Urinary bladder (tissue), 3 donors: ENCODE measurements at regions not wholly inside any gene's neighbourhood (a gene's known extent, or its start where the extent isn't known, plus 50 kb on each side); places are given as distances from the start of the nearest gene placed in this dataset.
"Not testable (repeated sequence)": the region's sequence is repeated elsewhere in the genome, so short reads cannot be mapped to it uniquely, and the experiment has no call there.

Experiments used
- DNase-seq: peaks from one replicate; pipeline ENCODE4 v3.0.0-alpha.2; 2015; ENCODE audit errors: extremely low spot score
- H3K27ac ChIP-seq: one replicate; pipeline ENCODE4 v1.5.1; 2013; ENCODE audit warnings: low read depth, mild to moderate bottlenecking, moderate library complexity
- H3K36me3 ChIP-seq: one replicate; pipeline ENCODE4 v1.6.1; 2013; ENCODE audit warnings: mild to moderate bottlenecking, moderate library complexity; ENCODE audit not compliant: insufficient read depth
- H3K4me1 ChIP-seq: one replicate; pipeline ENCODE4 v1.6.1; 2013; ENCODE audit warnings: mild to moderate bottlenecking, moderate library complexity; ENCODE audit not compliant: insufficient read depth
- H3K4me3 ChIP-seq: one replicate; pipeline ENCODE4 v1.5.1; 2013; ENCODE audit warnings: low read depth, low read length
- WGBS: extraction: QIAGEN DNeasy Blood & Tissue Kit; methylation state at CpG from one replicate; pipeline ENCODE4 v1.1.7; 2013; 5-methylcytosine and 5-hydroxymethylcytosine counted together
- donor health status: healthy with polysubstance abuse.
- donor health status: healthy.

DNA sequence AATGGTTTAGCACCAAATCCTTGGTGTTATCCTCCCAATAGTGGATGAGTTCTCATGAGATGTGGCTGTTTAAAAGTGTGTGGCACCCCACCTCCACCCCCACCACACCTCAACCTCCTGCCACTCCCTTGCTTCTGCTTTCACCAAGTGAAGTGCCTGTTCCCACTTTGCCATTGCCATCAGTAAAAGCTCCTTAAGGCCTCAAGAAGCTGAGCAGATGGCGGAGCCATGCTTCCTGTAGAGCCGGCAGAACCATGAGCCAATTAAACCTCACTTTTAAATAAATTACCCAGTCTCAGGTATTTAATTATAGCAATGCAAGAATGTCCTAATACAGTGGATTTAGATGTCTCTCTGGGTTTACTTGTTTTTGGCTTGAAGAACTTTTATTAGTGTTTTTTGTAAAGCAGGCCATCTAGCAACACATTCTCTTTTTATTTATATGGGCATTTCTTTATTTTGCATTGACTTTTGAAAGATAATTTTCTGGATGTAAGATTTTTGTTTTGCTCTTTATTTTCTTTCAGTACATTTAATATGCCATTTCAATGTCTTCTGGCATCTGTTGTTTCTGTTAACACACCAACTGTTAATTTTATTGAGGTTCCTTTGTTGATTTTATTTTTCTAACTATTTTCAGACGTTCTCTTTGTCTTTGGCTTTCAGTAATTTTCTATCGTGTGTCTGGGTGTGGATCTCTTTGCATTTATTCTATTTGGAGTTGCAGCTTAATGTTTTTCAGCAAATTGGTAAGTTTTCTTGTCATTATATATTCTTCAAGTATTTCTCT lies 724.5 kb upstream of the CNTN5 start:
- no peak for DNase-seq
- no peak overlapping the region for H3K27ac ChIP-seq
- no peaks in the 10 kb centered on the region for H3K4me1 ChIP-seq
- 55% methylated on average over 4 of the region's 4 CpGs for WGBS
- peaks cover 2% of the 10 kb centered on the region for H3K36me3 ChIP-seq
- no peak overlapping the region for H3K4me3 ChIP-seq

DNA sequence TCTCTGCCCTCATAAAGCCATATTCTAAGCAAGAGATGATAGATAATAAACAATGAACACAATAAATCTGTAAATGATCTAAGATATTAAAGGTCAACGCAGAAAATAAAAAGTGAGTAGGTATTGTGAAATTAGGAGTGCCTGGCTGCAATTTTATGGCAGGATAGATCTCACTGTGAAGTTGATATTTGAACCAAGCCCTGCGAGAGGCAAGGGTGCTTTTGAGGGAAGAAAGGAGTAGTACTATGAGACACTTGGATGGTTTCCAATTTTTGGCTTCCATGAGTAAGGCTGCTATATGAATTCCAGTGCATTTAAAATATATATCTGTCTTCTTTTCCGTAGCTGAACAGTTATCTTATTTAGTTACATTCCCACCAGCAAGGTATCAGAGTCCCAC lies 720.0 kb upstream of the CNTN5 start:
- Histone ChIP-seq H3K4me3 (no peak overlapping the region), H3K4me1 (no peaks in the 10 kb centered on the region), H3K27ac (no peak overlapping the region), H3K36me3 (no peaks in the 10 kb centered on the region)
- WGBS, result 52% methylated on average over 3 of the region's 3 CpGs
- no peak for DNase-seq

DNA sequence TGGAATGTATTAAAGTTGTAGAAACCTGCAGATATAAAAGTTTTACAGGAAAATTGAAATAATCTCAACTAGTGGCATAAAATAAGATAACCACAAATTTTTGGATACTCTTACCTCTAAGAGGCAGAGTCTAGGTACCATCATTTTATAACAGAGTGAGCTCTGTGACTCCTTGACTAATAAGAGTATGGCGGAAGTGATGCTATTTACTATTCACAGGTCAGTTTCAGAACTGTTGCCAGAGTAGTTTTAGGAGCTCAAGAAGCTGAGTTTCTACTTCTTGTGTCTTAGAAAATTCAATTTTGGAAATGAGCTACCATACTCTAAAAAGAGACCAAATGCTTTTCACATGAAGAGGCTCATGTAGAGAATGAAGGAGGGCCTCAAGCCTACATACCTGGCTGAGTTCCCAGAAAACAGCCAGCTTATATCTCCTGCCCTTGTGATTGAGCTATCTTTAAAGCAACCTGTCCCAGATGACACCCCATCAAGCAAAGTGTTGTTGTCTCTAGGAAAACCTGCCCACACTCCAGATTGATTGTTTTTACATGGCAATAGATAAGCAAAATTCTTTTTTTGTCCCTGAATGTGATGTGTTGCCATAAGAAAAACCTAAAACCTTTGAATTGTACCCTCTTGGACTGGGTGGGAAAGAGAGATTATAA lies 712.8 kb upstream of the CNTN5 start:
- Histone ChIP-seq H3K27ac (no peak overlapping the region), H3K36me3 (no peaks in the 10 kb centered on the region), H3K4me1 (no peaks in the 10 kb centered on the region), H3K4me3 (no peak overlapping the region)
- DNase-seq, result no peak
- 97% methylated on average over 1 of the region's 1 CpG for WGBS

DNA sequence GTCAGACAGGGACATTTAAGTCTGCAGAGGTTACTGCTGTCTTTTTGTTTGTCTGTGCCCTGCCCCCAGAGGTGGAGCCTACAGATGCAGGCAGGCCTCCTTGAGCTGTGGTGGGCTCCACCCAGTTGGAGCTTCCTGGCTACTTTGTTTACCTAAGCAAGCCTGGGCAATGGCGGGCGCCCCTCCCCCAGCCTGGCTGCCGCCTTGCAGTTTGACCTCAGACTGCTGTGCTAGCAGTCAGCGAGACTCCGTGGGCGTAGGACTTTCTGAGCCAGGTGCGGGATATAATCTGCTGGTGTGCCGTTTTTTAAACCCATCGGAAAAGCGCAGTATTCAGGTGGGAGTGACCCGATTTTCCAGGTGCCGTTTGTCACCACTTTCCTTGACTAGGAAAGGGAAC lies 690.4 kb upstream of the CNTN5 start:
- 80% methylated on average over 12 of the region's 12 CpGs for WGBS

DNA sequence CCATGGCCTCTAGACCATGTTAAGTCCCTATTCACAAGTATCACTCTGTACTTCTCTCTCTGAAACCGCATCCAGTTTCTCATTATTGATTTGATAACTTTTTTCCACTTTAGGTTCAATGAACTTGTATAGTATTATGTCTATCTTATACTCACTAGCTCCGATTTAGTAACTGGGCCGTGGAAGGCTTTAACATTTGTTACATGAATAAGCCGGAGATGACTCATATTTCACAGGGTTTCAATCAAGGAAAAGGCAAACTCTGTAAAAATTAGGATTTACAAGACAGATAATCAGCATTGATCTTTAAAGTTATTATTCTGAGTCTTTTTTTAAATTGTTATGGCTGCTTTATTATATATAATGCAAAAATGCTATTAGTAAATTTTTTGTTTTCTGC lies 662.2 kb upstream of the CNTN5 start:
- DNase-seq, result no peak
- H3K27ac ChIP-seq, result no peak overlapping the region
- WGBS, result 85% methylated on average over 4 of the region's 4 CpGs
- H3K4me3 ChIP-seq, result no peak overlapping the region
- no peaks in the 10 kb centered on the region for H3K36me3 ChIP-seq
- H3K4me1 ChIP-seq, result no peaks in the 10 kb centered on the region

More for the DNA sequence above, 690.4 kb upstream of the CNTN5 start:
- H3K4me3 ChIP-seq, H3K4me1 ChIP-seq, H3K27ac ChIP-seq, H3K36me3 ChIP-seq, DNase-seq: not testable (repeated sequence)

DNA sequence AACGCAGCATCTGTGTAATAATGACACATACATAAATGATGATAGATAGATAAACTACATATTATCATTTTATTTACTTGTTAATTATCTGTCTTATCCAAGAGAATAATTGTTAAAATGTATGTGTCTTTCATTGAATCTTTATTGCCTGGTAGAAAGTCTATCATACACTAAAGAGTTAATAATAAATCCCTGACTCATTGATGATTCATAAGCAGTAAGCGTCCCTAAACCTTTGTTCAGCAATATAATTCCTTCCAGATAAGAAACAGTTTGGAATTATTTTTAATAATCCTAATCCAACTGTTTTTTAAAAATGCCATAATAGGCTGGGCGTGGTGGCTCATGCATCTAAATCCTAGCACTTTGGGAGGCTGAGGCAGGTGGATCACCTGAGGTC lies 655.6 kb upstream of the CNTN5 start:
- H3K27ac ChIP-seq, result no peak overlapping the region
- no peak overlapping the region for H3K4me3 ChIP-seq
- H3K4me1 ChIP-seq, result no peaks in the 10 kb centered on the region
- H3K36me3 ChIP-seq, result no peaks in the 10 kb centered on the region
- WGBS, result 61% methylated on average over 3 of the region's 3 CpGs
- no peak for DNase-seq

DNA sequence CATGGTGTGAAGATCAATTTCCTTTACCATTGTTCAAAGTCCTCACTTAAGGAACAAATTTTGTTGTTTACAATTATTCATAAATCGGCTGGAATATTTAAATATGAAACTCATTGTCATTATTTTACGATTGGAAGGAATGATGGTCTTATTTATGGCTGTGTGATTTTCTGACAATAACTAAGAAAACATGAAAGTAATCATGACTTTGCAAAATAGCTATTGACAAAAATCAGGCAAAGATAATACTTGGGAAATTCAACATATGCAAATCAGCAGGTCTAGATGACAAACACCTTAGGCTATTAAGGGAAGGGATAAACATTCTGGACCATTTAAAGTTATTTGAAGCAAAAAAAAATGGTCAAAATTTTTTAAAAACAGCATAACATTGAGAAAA lies 654.8 kb upstream of the CNTN5 start:
- 81% methylated on average over 2 of the region's 2 CpGs for WGBS
- Histone ChIP-seq H3K36me3 (no peaks in the 10 kb centered on the region), H3K4me3 (no peak overlapping the region), H3K4me1 (no peaks in the 10 kb centered on the region), H3K27ac (no peak overlapping the region)
- no peak for DNase-seq

DNA sequence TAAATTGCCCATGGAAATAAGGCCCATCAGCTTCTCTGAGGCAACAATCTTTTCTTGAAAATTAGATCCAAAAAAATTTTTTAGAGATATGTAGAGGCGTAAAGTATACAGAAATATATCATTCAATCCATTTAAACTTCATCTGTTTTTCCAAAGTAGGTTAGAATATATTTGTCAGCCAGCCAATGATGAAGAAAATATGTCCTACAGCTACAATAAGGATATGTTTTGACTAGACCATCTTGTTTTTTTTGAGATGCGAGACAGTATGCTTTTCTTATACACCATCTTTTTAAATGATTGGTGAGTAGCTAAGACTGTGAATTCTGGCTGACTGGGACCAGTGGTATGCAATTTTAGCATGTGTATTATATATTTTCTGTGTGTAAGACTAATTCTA lies 630.4 kb upstream of the CNTN5 start:
- no peak overlapping the region for H3K27ac ChIP-seq
- H3K4me1 ChIP-seq, result no peaks in the 10 kb centered on the region
- no peak overlapping the region for H3K4me3 ChIP-seq
- DNase-seq, result no peak
- WGBS, result 86% methylated on average over 2 of the region's 2 CpGs
- H3K36me3 ChIP-seq, result no peaks in the 10 kb centered on the region

DNA sequence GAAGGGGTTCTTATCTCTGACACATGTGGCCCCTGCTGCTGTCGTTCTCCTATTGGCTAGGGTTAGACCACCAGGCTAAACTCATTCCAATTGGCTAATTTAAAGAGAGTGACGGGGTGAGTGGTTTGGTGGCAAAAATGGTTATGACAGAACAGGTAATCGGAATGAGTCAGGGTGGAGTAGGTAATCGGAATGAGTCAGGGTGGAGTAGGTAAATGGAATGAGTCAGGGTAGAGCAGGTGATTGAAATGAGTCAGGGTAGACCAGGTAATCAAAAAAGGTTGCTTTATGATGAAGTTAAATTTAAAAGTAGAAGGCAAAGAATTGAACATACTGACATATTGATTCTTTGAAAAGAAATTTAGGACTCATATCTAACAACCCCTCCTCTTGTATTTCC lies 626.2 kb upstream of the CNTN5 start:
- H3K4me1 ChIP-seq, H3K36me3 ChIP-seq, H3K27ac ChIP-seq, DNase-seq, H3K4me3 ChIP-seq: not testable (repeated sequence)
- WGBS, result 89% methylated on average over 4 of the region's 4 CpGs

DNA sequence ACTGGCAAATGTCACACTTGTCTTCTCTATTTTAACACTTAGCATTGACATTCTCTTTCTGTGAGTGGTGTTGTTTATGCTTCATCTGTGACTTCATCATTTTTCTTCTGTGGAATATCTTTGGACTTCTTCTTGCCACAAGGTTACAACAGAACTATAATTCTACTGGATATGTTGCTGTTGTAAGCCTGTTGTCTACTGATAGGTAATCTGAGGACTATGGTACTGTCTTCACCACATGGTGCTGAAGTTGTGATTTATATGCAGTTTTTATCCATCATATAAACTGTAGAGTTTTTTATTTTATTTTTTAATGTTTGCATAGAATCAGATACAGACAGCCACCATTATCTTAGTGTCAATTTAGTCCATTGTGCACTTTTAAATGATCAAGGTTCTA lies 622.2 kb upstream of the CNTN5 start:
- no peak overlapping the region for H3K4me3 ChIP-seq
- H3K27ac ChIP-seq, result no peak overlapping the region
- H3K36me3 ChIP-seq, result no peaks in the 10 kb centered on the region
- DNase-seq, result no peak
- H3K4me1 ChIP-seq, result no peaks in the 10 kb centered on the region

DNA sequence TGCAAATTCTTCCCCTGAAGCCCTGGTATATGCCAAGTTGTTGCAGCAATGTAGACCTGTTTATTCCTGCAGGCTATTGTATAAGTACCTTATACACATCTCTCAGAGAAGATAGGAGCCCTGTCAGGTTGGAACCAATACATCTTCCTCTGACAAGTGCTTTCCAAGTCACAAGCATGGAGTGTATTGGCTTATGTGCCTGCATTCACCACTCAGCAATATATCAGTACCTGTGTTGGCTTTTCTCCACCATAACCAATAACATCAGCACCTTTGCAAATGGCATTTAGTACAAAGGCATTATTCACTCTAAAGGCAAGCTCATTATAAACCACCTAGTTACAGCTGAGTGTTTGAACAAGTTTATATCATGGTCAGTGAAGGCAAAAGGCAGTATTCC lies 611.7 kb upstream of the CNTN5 start:
- Histone ChIP-seq H3K27ac (no peak overlapping the region), H3K4me1 (no peaks in the 10 kb centered on the region), H3K36me3 (no peaks in the 10 kb centered on the region), H3K4me3 (no peak overlapping the region)
- no peak for DNase-seq

DNA sequence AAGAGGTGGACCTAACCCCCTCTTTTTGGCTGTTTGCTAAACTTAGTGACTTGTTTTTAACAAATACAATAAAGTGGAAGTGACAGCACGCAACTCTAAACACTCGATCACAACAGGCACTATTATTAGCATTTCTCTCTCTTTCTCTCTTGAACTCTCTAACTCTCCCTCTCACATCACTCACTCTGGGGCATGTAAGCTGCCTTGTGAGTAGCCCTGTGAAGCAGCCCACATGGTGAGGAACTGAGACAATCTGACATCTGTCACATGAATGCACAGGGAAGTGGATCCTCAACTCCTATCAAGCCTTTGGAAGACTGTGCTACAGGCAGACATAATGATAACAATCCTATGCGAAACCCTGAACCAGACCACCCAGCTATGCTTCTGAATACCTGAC lies 609.0 kb upstream of the CNTN5 start:
- Histone ChIP-seq H3K36me3 (no peaks in the 10 kb centered on the region), H3K4me3 (no peak overlapping the region), H3K4me1 (no peaks in the 10 kb centered on the region), H3K27ac (no peak overlapping the region)
- 72% methylated on average over 3 of the region's 3 CpGs for WGBS
- DNase-seq, result no peak

DNA sequence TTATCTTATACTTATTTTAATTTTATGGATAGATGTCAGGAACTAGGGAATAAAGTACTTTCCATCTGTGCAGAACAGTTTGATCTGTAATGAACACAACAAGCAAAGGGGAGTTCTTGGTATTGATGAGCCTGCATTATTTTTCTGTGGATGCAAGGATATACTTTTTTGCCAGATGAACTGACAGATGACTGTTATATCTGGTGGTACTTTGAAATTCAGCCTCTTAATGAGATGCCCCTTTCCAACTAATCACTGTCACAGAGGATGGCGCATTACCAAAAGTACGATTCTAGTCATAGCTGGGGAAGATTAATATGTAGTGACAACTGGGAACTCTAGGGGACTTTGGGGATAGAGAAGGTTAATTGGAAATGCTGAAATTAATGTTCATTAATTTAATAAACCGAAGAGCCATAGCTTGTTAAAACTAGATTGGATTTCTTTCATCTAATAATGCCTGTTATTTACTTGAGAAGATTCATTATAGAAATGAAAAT lies 603.4 kb upstream of the CNTN5 start:
- 82% methylated on average over 3 of the region's 3 CpGs for WGBS

DNA sequence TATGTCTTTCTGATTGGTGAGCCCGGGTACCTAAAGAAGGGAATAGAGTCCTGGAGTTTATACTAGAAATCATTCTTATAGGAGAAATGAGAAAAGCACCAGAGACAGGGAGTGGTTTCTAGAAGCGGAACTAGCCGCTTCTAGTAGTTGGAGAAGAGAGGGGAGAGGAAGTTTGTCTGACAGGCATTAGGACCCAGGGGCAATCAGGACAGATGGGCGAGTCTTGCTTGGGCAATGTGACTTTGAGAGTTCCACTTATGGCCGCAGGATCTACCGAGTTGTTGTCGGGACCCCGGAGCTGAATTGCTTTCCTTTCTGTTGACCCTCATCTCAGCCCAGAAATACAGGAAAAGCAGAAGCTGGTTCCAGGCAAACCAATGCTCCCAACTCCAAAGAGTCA lies 596.8 kb upstream of the CNTN5 start:
- no peak for DNase-seq
- H3K4me3 ChIP-seq, result no peak overlapping the region
- H3K36me3 ChIP-seq, result no peaks in the 10 kb centered on the region
- WGBS, result 95% methylated on average over 8 of the region's 8 CpGs
- no peak overlapping the region for H3K27ac ChIP-seq
- no peaks in the 10 kb centered on the region for H3K4me1 ChIP-seq

More for the DNA sequence above, 603.4 kb upstream of the CNTN5 start:
- Histone ChIP-seq H3K36me3 (no peaks in the 10 kb centered on the region), H3K4me1 (no peaks in the 10 kb centered on the region), H3K27ac (no peak overlapping the region), H3K4me3 (no peak overlapping the region)
- no peak for DNase-seq
